IMR-90 (cell line): ENCODE measurements at regions not wholly inside any gene's neighbourhood (a gene's known extent, or its start where the extent isn't known, plus 50 kb on each side); places are given as distances from the start of the nearest gene placed in this dataset.

ENCODE experiments used
- ATAC-seq: fragments of 200-7000 bp; cut with Tn5 transposase; 2 replicates; pipeline ENCODE4 v1.9.1; 2020; ENCODE audit warnings: low read depth, mild to moderate bottlenecking, moderate library complexity
- BruUV-seq: library from RNA; stranded (reverse); fragments of 400-500 nt; replicated peaks from 2 replicates; lab custom pipeline; 2021; lab: Mats Ljungman, UMichigan
- CTCF ChIA-PET: fragments of 300-600 bp; formaldehyde crosslinking; extraction: SDS; loops from one replicate; lab custom pipeline; 2021; ENCODE audit warnings: antibody characterized with exemption; lab: Yijun Ruan, JAX
- POLR2A ChIA-PET: fragments of 300-600 bp; sonication (Branson Sonifier 250); formaldehyde crosslinking; loops from one replicate; lab custom pipeline; 2022; ENCODE audit warnings: antibody characterized with exemption; ENCODE audit not compliant: unreplicated experiment; lab: Charles Lee
- DNase-seq: peaks from one replicate; pipeline ENCODE4 v3.0.0; 2013
- H2AFZ ChIP-seq: replicated peaks from 2 replicates; pipeline ENCODE3; 2013; ENCODE audit warnings: low read length, mild to moderate bottlenecking; ENCODE audit not compliant: poor library complexity
- H2AK5ac ChIP-seq: 2 replicates; pipeline ENCODE4 v1.6.1; 2013; ENCODE audit warnings: low read depth, low read length, inconsistent platforms
- H2AK9ac ChIP-seq: replicated peaks from 2 replicates; pipeline ENCODE3; 2013; ENCODE audit warnings: mild to moderate bottlenecking, low read depth, low read length, moderate library complexity; ENCODE audit not compliant: poor library complexity
- H2BK120ac ChIP-seq: 2 replicates; pipeline ENCODE4 v1.6.1; 2013; ENCODE audit warnings: low read depth, low read length, inconsistent platforms
- H2BK15ac ChIP-seq: 3 replicates; pipeline ENCODE4 v1.6.1; 2013; ENCODE audit warnings: low read depth, low read length, inconsistent platforms
- H2BK20ac ChIP-seq: 2 replicates; pipeline ENCODE4 v1.6.1; 2013; ENCODE audit warnings: low read depth, mild to moderate bottlenecking, inconsistent platforms, low read length, moderate library complexity
- H2BK5ac ChIP-seq: 2 replicates; pipeline ENCODE4 v1.6.1; 2013; ENCODE audit warnings: mild to moderate bottlenecking, low read depth, low read length, inconsistent platforms; ENCODE audit not compliant: poor library complexity, severe bottlenecking
- H3K14ac ChIP-seq: replicated peaks from 2 replicates; pipeline ENCODE4 v1.6.1; 2013; ENCODE audit warnings: low read depth, low read length, inconsistent platforms
- H3K18ac ChIP-seq: 2 replicates; pipeline ENCODE4 v1.6.1; 2013; ENCODE audit warnings: low read depth, low read length, control low read depth
- H3K23ac ChIP-seq: 2 replicates; pipeline ENCODE4 v1.6.1; 2013; ENCODE audit warnings: low read depth, low read length, inconsistent platforms
- H3K27ac ChIP-seq: 2 replicates; pipeline ENCODE4 v1.5.1; 2013; ENCODE audit warnings: mild to moderate bottlenecking, control low read depth, low read length; ENCODE audit not compliant: insufficient read depth
- H3K27me3 ChIP-seq: 2 replicates; pipeline ENCODE4 v1.6.1; 2013; ENCODE audit warnings: low read length; ENCODE audit not compliant: control insufficient read depth, insufficient read depth
- H3K36me3 ChIP-seq: 2 replicates; pipeline ENCODE4 v1.6.1; 2013; ENCODE audit warnings: low read length, mixed read lengths; ENCODE audit not compliant: control insufficient read depth, insufficient read depth
- H3K4ac ChIP-seq: 2 replicates; pipeline ENCODE4 v1.6.1; 2013; ENCODE audit warnings: low read depth, low read length, inconsistent platforms
- H3K4me1 ChIP-seq: 2 replicates; pipeline ENCODE4 v1.6.1; 2013; ENCODE audit warnings: low read length, mixed read lengths; ENCODE audit not compliant: control insufficient read depth, insufficient read depth
- H3K4me2 ChIP-seq: 2 replicates; pipeline ENCODE4 v1.6.1; 2013; ENCODE audit warnings: low read depth, mild to moderate bottlenecking, control low read depth, low read length, moderate library complexity
- H3K4me3 ChIP-seq: 2 replicates; pipeline ENCODE4 v1.5.1; 2013; ENCODE audit warnings: low read depth, mild to moderate bottlenecking, control low read depth, low read length, moderate library complexity; ENCODE audit not compliant: insufficient read depth
- H3K56ac ChIP-seq: 2 replicates; pipeline ENCODE4 v1.6.1; 2013; ENCODE audit warnings: low read length, inconsistent platforms; ENCODE audit not compliant: insufficient read depth; ENCODE audit errors: extremely low read depth
- H3K79me1 ChIP-seq, 2 experiments: 2 replicates each; pipeline ENCODE4 v1.6.1; 2013; ENCODE audit warnings: low read length in 2 of 2, inconsistent platforms in 1 of 2, low read depth in 1 of 2
- H3K9ac ChIP-seq: 2 replicates; pipeline ENCODE4 v1.6.1; 2013; ENCODE audit warnings: low read depth, low read length, control low read depth
- H3K9me1 ChIP-seq: 2 replicates; pipeline ENCODE4 v1.6.1; 2013; ENCODE audit warnings: low read length, inconsistent platforms; ENCODE audit not compliant: insufficient read depth
- H3K9me3 ChIP-seq: 2 replicates; pipeline ENCODE4 v1.6.1; 2013; ENCODE audit warnings: low read length; ENCODE audit not compliant: control insufficient read depth, insufficient read depth
- H4K20me1 ChIP-seq: 2 replicates; pipeline ENCODE4 v1.6.1; 2013; ENCODE audit warnings: low read length, inconsistent platforms; ENCODE audit not compliant: insufficient read depth
- H4K5ac ChIP-seq: 2 replicates; pipeline ENCODE4 v1.6.1; 2013; ENCODE audit warnings: mild to moderate bottlenecking, low read depth, low read length, control low read depth
- H4K8ac ChIP-seq, 2 experiments: 2 replicates each; pipeline ENCODE4 v1.6.1; 2013; ENCODE audit warnings: low read depth in 2 of 2, low read length in 2 of 2, control low read depth in 1 of 2, inconsistent platforms in 1 of 2
- H4K91ac ChIP-seq: 2 replicates; pipeline ENCODE4 v1.6.1; 2013; ENCODE audit warnings: low read depth, low read length, inconsistent platforms; ENCODE audit not compliant: insufficient read depth
- BHLHE40 ChIP-seq: fragments of 150-350 bp; IDR thresholded peaks from 2 replicates; pipeline ENCODE4 v1.6.1; 2016; ENCODE audit warnings: mild to moderate bottlenecking, low read depth, low read length
- CEBPB ChIP-seq: IDR thresholded peaks from 2 replicates; pipeline ENCODE4 v1.6.1; 2012; ENCODE audit warnings: low read depth, low read length, improper control_type of control experiment
- CHD1 ChIP-seq: IDR thresholded peaks from 2 replicates; pipeline ENCODE4 v1.6.1; 2012; ENCODE audit warnings: low read depth, low read length, improper control_type of control experiment
- FOS ChIP-seq: fragments of 150-350 bp; IDR thresholded peaks from 2 replicates; pipeline ENCODE4 v1.6.1; 2016; ENCODE audit warnings: low read depth, low read length
- MAFK ChIP-seq: IDR thresholded peaks from 2 replicates; pipeline ENCODE4 v1.6.1; 2012; ENCODE audit warnings: low read depth, low read length, improper control_type of control experiment
- MAZ ChIP-seq: IDR thresholded peaks from 2 replicates; pipeline ENCODE4 v1.6.1; 2012; ENCODE audit warnings: low read depth, mild to moderate bottlenecking, low read length, improper control_type of control experiment, moderate library complexity, borderline replicate concordance
- MXI1 ChIP-seq: IDR thresholded peaks from 2 replicates; pipeline ENCODE4 v1.6.1; 2012; ENCODE audit warnings: low read depth, mild to moderate bottlenecking, low read length, moderate library complexity, borderline replicate concordance
- NFE2L2 ChIP-seq: fragments of 150-350 bp; IDR thresholded peaks from 2 replicates; pipeline ENCODE4 v1.6.1; 2016; ENCODE audit warnings: low read depth, mild to moderate bottlenecking, low read length
- POLR2A ChIP-seq: IDR thresholded peaks from 2 replicates; pipeline ENCODE4 v1.6.1; 2012; ENCODE audit warnings: mild to moderate bottlenecking, low read depth, low read length
- RAD21 ChIP-seq: IDR thresholded peaks from 2 replicates; pipeline ENCODE4 v1.6.1; 2012; ENCODE audit warnings: low read length, improper control_type of control experiment
- RCOR1 ChIP-seq: IDR thresholded peaks from 2 replicates; pipeline ENCODE4 v1.6.1; 2012; ENCODE audit warnings: mild to moderate bottlenecking, low read length, improper control_type of control experiment; ENCODE audit not compliant: insufficient replicate concordance
- RFX5 ChIP-seq: IDR thresholded peaks from 2 replicates; pipeline ENCODE4 v1.8.0; 2012; ENCODE audit warnings: low read depth, mild to moderate bottlenecking, low read length, moderate library complexity
- SMC3 ChIP-seq: fragments of 150-350 bp; IDR thresholded peaks from 2 replicates; pipeline ENCODE4 v1.6.1; 2016; ENCODE audit warnings: low read depth, mild to moderate bottlenecking, antibody characterized with exemption, low read length, moderate library complexity
- WGBS, 2 experiments: methylation state at CpG; one replicate each; pipeline versions ENCODE4 v1.1.5 to v1.1.7; 2013; ENCODE audit warnings: missing lambda C conversion rate in 2 of 2; ENCODE audit not compliant: insufficient read length in 1 of 2; ENCODE audit errors: extremely low coverage in 2 of 2; 5-methylcytosine and 5-hydroxymethylcytosine counted together
- dilution Hi-C: fragments of 300-500 bp; cut with HindIII; formaldehyde crosslinking; loops from one replicate; pipeline ENCODE4 v1.14.3; 2018; ENCODE audit warnings: low sequenced_read_pairs; ENCODE audit not compliant: unreplicated experiment
- in situ Hi-C: fragments of 300-500 bp; cut with MboI; formaldehyde crosslinking; loops from 3 replicates; pipeline ENCODE4 v1.14.3; 2019; ENCODE audit warnings: low sequenced_read_pairs, inconsistent platforms, mixed read lengths
- intact Hi-C: fragments of 100-400 bp; cut with micrococcal nuclease; formaldehyde crosslinking; loops from 2 replicates; pipeline ENCODE4 v1.10.0; 2022
- TF ChIP-seq, protein P1 (sequence below): fragments of 150-350 bp; IDR thresholded peaks from 2 replicates; pipeline ENCODE4 v1.6.1; 2017; ENCODE audit warnings: mild to moderate bottlenecking, antibody characterized with exemption, low read length, low read depth
- TF ChIP-seq, protein P2 (sequence below): fragments of 150-350 bp; IDR thresholded peaks from 2 replicates; pipeline ENCODE4 v1.6.1; 2016; ENCODE audit warnings: low read depth, mild to moderate bottlenecking, low read length, moderate library complexity, borderline replicate concordance
- TF ChIP-seq, protein P3 (sequence below): conservative IDR thresholded peaks from 2 replicates; pipeline ENCODE4 v1.5.1; 2012; ENCODE audit warnings: mild to moderate bottlenecking, low read depth, low read length, improper control_type of control experiment

DNA sequence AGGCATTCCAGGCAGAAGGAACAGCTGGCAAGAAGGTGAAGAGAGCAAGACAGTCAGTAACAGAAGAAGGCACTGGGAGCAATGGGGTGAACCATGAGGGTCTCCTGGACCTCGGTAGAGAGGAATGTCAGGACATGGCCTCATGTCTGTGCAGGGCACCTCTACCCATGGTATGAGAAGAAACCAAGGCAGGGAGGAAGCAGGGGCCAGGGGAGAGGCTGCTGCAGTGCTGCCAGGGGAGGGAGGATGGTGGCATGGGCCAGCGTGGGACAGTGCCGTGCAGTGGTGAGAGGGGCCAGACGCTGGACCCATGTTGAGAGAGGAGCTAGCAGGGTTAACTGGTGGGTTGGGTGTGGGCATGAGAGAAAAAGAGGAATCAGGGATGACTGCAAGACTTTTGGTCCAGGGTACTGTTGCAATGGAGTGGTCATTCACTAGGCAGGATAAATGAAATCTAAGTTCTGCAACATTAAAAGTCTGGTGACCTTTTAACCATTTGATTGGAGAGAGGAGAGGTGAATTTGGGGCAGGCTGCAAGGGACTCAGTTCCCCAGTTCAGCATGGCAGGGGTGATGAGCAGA lies 577.6 kb downstream of the MATN1 start:
- ChIA-PET CTCF (no interaction called here), POLR2A (no interaction called here)
- Histone ChIP-seq H2BK120ac (no peak overlapping the region), H3K9ac (no peak overlapping the region), H3K79me1 (no peaks in the 10 kb centered on the region), H4K91ac (no peak overlapping the region), H3K4ac (no peak overlapping the region), H3K23ac (no peak overlapping the region), H3K4me2 (no peak overlapping the region), H3K27me3 (no peaks in the 10 kb centered on the region), H4K20me1 (no peaks in the 10 kb centered on the region), H3K4me1 (no peaks in the 10 kb centered on the region), H3K9me1 (no peaks in the 10 kb centered on the region), H3K9me3 (no peaks in the 10 kb centered on the region), H2AFZ (no peak overlapping the region), H2BK15ac (no peak overlapping the region), H2BK5ac (no peak overlapping the region), H2BK20ac (no peak overlapping the region), H3K14ac (no peak overlapping the region), H3K27ac (no peak overlapping the region), H2AK9ac (no peak overlapping the region), H4K8ac (no peak overlapping the region), H3K56ac (no peak overlapping the region), H3K4me3 (no peak overlapping the region), H2AK5ac (no peak overlapping the region), H4K5ac (no peak overlapping the region), H3K36me3 (no peaks in the 10 kb centered on the region), H3K18ac (no peak overlapping the region)
- in situ Hi-C loops = no loop called here
- no peak for ATAC-seq
- no TSS peak for BruUV-seq
- no peak for DNase-seq
- TF ChIP-seq FOS = no peak
- TF ChIP-seq POLR2A = no peak
- no peak for TF ChIP-seq MAZ
- TF ChIP-seq BHLHE40 = no peak
- TF ChIP-seq, protein P1, sequence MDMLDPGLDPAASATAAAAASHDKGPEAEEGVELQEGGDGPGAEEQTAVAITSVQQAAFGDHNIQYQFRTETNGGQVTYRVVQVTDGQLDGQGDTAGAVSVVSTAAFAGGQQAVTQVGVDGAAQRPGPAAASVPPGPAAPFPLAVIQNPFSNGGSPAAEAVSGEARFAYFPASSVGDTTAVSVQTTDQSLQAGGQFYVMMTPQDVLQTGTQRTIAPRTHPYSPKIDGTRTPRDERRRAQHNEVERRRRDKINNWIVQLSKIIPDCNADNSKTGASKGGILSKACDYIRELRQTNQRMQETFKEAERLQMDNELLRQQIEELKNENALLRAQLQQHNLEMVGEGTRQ = no peak
- TF ChIP-seq RAD21 = no peak
- no peak for TF ChIP-seq RCOR1
- TF ChIP-seq MAFK = no peak
- no peak for TF ChIP-seq MXI1
- TF ChIP-seq, protein P2, sequence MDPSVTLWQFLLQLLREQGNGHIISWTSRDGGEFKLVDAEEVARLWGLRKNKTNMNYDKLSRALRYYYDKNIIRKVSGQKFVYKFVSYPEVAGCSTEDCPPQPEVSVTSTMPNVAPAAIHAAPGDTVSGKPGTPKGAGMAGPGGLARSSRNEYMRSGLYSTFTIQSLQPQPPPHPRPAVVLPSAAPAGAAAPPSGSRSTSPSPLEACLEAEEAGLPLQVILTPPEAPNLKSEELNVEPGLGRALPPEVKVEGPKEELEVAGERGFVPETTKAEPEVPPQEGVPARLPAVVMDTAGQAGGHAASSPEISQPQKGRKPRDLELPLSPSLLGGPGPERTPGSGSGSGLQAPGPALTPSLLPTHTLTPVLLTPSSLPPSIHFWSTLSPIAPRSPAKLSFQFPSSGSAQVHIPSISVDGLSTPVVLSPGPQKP = no peak
- TF ChIP-seq, protein P3, sequence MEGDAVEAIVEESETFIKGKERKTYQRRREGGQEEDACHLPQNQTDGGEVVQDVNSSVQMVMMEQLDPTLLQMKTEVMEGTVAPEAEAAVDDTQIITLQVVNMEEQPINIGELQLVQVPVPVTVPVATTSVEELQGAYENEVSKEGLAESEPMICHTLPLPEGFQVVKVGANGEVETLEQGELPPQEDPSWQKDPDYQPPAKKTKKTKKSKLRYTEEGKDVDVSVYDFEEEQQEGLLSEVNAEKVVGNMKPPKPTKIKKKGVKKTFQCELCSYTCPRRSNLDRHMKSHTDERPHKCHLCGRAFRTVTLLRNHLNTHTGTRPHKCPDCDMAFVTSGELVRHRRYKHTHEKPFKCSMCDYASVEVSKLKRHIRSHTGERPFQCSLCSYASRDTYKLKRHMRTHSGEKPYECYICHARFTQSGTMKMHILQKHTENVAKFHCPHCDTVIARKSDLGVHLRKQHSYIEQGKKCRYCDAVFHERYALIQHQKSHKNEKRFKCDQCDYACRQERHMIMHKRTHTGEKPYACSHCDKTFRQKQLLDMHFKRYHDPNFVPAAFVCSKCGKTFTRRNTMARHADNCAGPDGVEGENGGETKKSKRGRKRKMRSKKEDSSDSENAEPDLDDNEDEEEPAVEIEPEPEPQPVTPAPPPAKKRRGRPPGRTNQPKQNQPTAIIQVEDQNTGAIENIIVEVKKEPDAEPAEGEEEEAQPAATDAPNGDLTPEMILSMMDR = no peak
- TF ChIP-seq CHD1 = no peak
- TF ChIP-seq CEBPB = no peak
- no peak for TF ChIP-seq NFE2L2
- no peak for TF ChIP-seq RFX5
- TF ChIP-seq SMC3 = no peak
- WGBS, 2 experiments = 37% methylated on average over 4 of the region's 4 CpGs; no CpG with 5 or more reads in 1 of the 2 experiments
- dilution Hi-C loops = no loop called here
- intact Hi-C loops = no loop called here
